Activated T-helper 1 cell treated with anti-CD3 and anti-CD28 coated beads, Interleukin-12 subunit alpha, Interleukin-12 subunit beta, Interleukin-2, Interleukin-4 antibody, amounts not matched to agents 30 ng/mL and 10 ng/mL and 1 ng/mL, durations not matched to agents 14 hours and 24 hours and 36 hours (primary cell): ENCODE measurements at regions not wholly inside any gene's neighbourhood (a gene's known extent, or its start where the extent isn't known, plus 50 kb on each side); places are given as distances from the start of the nearest gene placed in this dataset.

Experiments
- DNase-seq: peaks from one replicate; pipeline ENCODE4 v3.0.0; 2021; ENCODE audit warnings: low spot score
- H3K27ac Mint-ChIP-seq: one replicate; pipeline ENCODE4 v1.8.0; 2021; ENCODE audit warnings: mild to moderate bottlenecking, mixed read lengths
- H3K27me3 Mint-ChIP-seq: one replicate; pipeline ENCODE4 v1.8.0; 2022; ENCODE audit warnings: mild to moderate bottlenecking, moderate library complexity, mixed read lengths; ENCODE audit not compliant: insufficient read depth
- H3K36me3 Mint-ChIP-seq: one replicate; pipeline ENCODE4 v1.8.0; 2021; ENCODE audit warnings: low read depth, mixed read lengths
- H3K4me1 Mint-ChIP-seq: one replicate; pipeline ENCODE4 v1.8.0; 2021; ENCODE audit warnings: low read depth, mixed read lengths
- H3K4me3 Mint-ChIP-seq: one replicate; pipeline ENCODE4 v1.8.0; 2021; ENCODE audit warnings: mild to moderate bottlenecking, moderate library complexity, mixed read lengths
- H3K9me3 Mint-ChIP-seq: one replicate; pipeline ENCODE4 v1.8.0; 2021; ENCODE audit warnings: mixed read lengths
- intact Hi-C: fragments of 100-400 bp; cut with micrococcal nuclease; formaldehyde crosslinking; loops from one replicate; pipeline ENCODE4 v1.15.1; 2024

DNA sequence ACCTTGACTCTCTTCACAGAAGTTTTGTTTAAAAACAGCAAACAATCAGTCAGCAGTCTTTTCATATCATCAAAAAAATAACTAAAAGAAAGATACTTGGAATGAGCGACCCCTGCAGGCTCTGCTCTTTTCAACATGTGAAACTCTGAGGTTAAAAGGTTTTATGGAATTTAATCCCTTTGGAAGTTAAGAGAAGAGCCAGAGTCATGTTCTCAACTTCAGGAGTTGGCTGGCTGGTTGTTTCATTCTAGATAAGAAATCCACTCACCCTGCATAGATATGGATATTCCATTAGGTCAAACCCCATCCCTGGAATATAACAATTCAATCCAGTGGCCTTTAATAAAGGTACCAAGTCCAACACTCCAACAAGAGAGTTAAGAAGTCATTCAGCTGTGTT lies 115.6 kb upstream of the RMDN2 start:
- no peak for DNase-seq
- H3K27ac Mint-ChIP-seq: no peak overlapping the region
- no peaks in the 10 kb centered on the region for H3K36me3 Mint-ChIP-seq
- H3K4me1 Mint-ChIP-seq: no peaks in the 10 kb centered on the region
- H3K4me3 Mint-ChIP-seq: no peak overlapping the region
- H3K9me3 Mint-ChIP-seq: peaks cover 14% of the 10 kb centered on the region
- intact Hi-C loops: no loop called here
- peaks cover 8% of the 10 kb centered on the region for H3K27me3 Mint-ChIP-seq

DNA sequence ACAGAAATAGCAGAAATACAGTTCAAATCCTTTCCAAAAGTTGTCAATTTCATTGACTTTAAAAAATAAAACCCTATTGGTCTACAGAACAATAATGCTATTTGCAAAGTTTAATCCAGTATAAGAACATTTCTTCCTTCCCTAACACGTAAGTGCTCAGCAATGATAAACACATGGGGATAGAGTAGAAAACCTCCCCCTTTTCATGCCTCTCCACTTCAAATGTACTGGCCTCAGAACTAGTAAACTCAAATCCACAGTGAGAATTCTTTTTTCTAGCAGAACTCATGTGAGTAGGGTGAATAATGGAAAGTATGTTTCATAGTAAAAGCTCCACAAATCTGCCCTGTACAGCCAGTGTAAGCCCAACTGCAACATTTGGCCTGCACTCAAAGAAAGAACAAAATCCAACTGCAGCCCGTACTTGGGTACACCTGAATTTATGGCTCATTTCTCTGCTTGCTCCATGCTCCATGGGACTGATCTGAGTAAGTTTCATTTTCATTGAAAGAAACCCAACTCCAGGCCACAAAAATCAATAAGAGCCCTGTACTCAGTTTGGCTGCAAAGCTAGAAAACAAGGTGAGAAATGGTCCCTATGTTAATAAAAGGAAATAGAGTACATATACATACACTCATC lies 115.0 kb upstream of the RMDN2 start:
- no peaks in the 10 kb centered on the region for H3K4me1 Mint-ChIP-seq

GRCh38 chr2:37812414-37812813 lies 112.7 kb upstream of the RMDN2 start:
- no peaks in the 10 kb centered on the region for H3K36me3 Mint-ChIP-seq
- H3K27ac Mint-ChIP-seq: no peak overlapping the region
- no peak overlapping the region for H3K4me3 Mint-ChIP-seq
- no peak for DNase-seq
- peaks cover 2% of the 10 kb centered on the region for H3K9me3 Mint-ChIP-seq
- intact Hi-C loops: no loop called here
- peaks cover under 1% of the 10 kb centered on the region for H3K27me3 Mint-ChIP-seq
- no peaks in the 10 kb centered on the region for H3K4me1 Mint-ChIP-seq

More for the DNA sequence above, 115.0 kb upstream of the RMDN2 start:
- Mint-ChIP-seq H3K9me3 (peaks cover 11% of the 10 kb centered on the region), H3K27ac (no peak overlapping the region), H3K4me3 (no peak overlapping the region), H3K27me3 (peaks cover 8% of the 10 kb centered on the region), H3K36me3 (no peaks in the 10 kb centered on the region)
- intact Hi-C loops: no loop called here
- DNase-seq: no peak

DNA sequence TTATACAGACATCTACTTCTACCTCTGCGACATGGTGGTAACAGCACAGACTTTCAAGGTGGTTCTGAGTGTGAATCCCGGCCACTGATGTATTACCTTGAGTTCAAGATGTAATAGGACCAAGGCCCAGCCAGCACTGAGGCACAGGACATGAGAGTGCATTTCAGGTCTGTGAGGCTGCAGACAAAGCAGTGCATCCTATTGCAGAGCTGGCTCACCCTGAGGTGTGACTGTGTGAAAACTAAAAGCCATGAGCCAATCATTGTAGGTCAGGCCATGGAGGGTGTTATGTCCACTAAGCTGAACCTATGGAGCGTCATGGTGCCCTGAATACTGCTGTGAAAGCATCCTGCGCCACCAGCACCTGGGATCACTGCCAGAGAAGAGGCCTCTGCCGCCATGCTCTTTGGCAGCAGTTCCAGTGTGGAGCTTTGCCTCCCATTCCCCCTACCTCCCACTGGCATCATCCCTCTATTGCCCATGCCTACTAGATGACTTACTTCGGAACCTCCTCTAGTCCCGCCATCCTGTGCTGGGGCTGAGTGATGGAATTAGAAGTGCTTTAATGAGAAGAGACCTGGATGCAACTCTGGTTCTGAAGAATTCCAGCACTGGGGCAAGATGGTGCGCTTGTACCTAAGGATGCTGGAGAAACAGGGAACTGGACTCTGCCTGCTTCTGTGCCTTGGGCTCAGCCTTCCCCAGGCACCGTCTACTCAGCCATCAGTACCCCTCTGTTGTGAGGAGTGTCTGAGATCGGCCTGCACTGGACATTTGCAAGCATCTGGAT lies 112.0 kb upstream of the RMDN2 start:
- Mint-ChIP-seq H3K36me3 (no peaks in the 10 kb centered on the region), H3K27me3 (no peaks in the 10 kb centered on the region), H3K27ac (no peak overlapping the region), H3K4me1 (no peaks in the 10 kb centered on the region), H3K4me3 (no peak overlapping the region), H3K9me3 (no peaks in the 10 kb centered on the region)
- no peak for DNase-seq
- intact Hi-C loops: no loop called here

DNA sequence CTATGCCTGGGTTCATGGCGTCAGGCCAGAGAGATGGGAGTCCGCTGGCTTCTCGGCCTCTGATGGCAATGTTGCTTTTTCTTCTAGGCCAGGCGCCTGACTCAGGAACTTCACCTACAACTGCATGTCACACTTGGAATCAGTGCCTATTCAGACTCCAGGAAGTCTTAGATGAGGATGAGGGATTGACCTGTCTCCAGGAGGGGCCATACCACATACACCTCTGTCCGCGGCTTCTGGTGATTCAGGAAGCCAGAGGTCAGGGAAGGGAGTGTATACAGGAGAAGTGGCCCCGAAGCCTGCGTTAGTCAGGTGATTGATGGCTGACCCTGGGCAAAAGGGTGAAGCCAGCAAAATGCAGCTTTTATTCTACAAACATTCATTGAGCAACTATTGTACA lies 109.1 kb upstream of the RMDN2 start:
- Mint-ChIP-seq H3K27ac (no peak overlapping the region), H3K27me3 (no peaks in the 10 kb centered on the region), H3K4me3 (no peak overlapping the region), H3K4me1 (no peaks in the 10 kb centered on the region), H3K36me3 (no peaks in the 10 kb centered on the region), H3K9me3 (peaks cover 9% of the 10 kb centered on the region)
- intact Hi-C loops: no loop called here
- DNase-seq: no peak

- DNase-seq: no peak
- Mint-ChIP-seq H3K9me3 (peaks cover 9% of the 10 kb centered on the region), H3K27me3 (no peaks in the 10 kb centered on the region), H3K4me1 (no peaks in the 10 kb centered on the region), H3K4me3 (no peak overlapping the region), H3K27ac (no peak overlapping the region), H3K36me3 (no peaks in the 10 kb centered on the region)
- intact Hi-C loops: no loop called here
These were observed 108.4 kb upstream of the RMDN2 start for GRCh38 chr2:37816686-37817085.

DNA sequence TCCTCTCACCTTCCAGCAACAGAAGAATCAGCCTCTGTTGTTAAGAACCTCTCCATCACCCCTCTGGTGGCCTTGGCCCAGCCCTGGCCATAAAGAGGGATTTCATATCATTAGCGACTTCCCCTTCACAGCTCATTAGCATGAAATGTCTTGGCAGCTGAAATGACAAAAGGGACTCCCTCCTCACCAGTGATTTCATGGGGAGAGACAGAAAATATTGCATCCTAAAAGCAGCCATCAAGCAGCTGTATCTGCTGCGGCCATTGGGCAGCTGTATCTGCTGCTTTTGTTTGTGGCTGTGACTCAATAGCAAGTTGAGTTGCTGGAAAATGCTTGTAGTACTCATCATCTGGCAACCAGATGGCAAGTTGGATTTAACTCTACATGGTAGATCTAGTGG lies 105.9 kb upstream of the RMDN2 start:
- H3K27me3 Mint-ChIP-seq: no peaks in the 10 kb centered on the region
- intact Hi-C loops: no loop called here
- no peaks in the 10 kb centered on the region for H3K36me3 Mint-ChIP-seq
- H3K9me3 Mint-ChIP-seq: peaks cover 9% of the 10 kb centered on the region
- no peak overlapping the region for H3K27ac Mint-ChIP-seq
- H3K4me3 Mint-ChIP-seq: no peak overlapping the region
- H3K4me1 Mint-ChIP-seq: peaks cover 9% of the 10 kb centered on the region
- DNase-seq: no peak

DNA sequence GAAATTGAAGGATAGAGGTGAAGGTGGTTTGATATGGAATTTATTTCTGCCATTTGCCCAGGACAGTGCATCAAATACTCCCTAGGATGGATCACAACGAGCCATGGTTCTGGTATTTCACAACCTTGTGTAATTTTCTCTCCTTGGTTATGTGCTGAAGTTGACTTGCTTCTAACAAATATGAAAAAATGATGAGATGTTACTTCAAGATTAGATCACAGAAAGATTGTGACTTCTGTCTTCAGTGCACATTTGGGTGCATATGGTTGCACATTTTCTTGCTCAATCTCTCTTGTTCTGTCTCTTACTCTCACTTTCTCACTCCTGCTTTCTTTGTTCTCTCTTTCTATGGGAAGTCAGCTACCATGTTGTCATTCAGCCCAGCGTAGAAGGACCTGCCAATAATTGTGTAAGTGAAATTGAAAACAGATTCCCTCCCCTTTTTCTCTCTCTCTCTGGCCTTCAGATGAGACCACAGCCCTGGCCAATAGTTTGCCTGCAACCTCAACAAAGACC lies 104.6 kb upstream of the RMDN2 start:
- H3K27me3 Mint-ChIP-seq: no peaks in the 10 kb centered on the region
- H3K9me3 Mint-ChIP-seq: peaks cover 9% of the 10 kb centered on the region
- intact Hi-C loops: no loop called here
- H3K4me1 Mint-ChIP-seq: peaks cover 9% of the 10 kb centered on the region
- H3K27ac Mint-ChIP-seq: no peak overlapping the region
- H3K36me3 Mint-ChIP-seq: no peaks in the 10 kb centered on the region
- H3K4me3 Mint-ChIP-seq: no peak overlapping the region
- DNase-seq: no peak

- intact Hi-C loops: no loop called here
- Mint-ChIP-seq H3K9me3 (peaks cover 4% of the 10 kb centered on the region), H3K27me3 (no peaks in the 10 kb centered on the region), H3K36me3 (no peaks in the 10 kb centered on the region), H3K4me1 (peaks cover 9% of the 10 kb centered on the region), H3K27ac (no peak overlapping the region), H3K4me3 (no peak overlapping the region)
- no peak for DNase-seq
These were observed 99.5 kb upstream of the RMDN2 start for GRCh38 chr2:37825586-37825985.

GRCh38 chr2:37826611-37827010 lies 98.5 kb upstream of the RMDN2 start:
- Mint-ChIP-seq H3K4me3 (no peak overlapping the region), H3K4me1 (peaks cover 9% of the 10 kb centered on the region), H3K36me3 (no peaks in the 10 kb centered on the region), H3K27me3 (no peaks in the 10 kb centered on the region), H3K9me3 (no peaks in the 10 kb centered on the region), H3K27ac (no peak overlapping the region)
- no peak for DNase-seq
- intact Hi-C loops: no loop called here

DNA sequence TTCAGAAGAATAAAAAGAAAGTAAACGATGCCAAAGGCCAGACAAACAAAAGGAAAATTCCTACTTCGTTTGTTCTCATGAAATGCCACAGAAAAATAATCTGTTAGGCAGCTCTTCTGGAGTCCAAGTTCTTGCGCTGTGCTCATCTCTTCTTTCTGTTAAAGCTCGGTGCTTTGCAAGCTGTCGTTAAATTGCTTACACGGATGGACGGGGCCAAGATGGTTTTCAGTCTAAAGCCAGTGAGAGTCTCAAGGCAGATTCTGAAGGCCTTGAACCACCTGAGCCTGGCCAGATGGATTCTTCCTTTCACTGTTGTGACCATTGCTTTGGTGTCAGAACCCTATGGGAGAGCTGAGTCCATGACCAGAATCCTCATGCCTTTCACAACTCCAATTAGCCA lies 97.6 kb upstream of the RMDN2 start:
- DNase-seq: no peak
- H3K4me1 Mint-ChIP-seq: peaks cover 8% of the 10 kb centered on the region
- intact Hi-C loops: no loop called here
- H3K9me3 Mint-ChIP-seq: no peaks in the 10 kb centered on the region
- no peak overlapping the region for H3K27ac Mint-ChIP-seq
- no peaks in the 10 kb centered on the region for H3K27me3 Mint-ChIP-seq
- H3K36me3 Mint-ChIP-seq: no peaks in the 10 kb centered on the region
- no peak overlapping the region for H3K4me3 Mint-ChIP-seq

GRCh38 chr2:37827911-37828511 lies 97.1 kb upstream of the RMDN2 start:
- Mint-ChIP-seq H3K36me3 (no peaks in the 10 kb centered on the region), H3K4me1 (peaks cover 8% of the 10 kb centered on the region)

GRCh38 chr2:37829202-37829601 lies 95.9 kb upstream of the RMDN2 start:
- Mint-ChIP-seq H3K27me3 (no peaks in the 10 kb centered on the region), H3K36me3 (no peaks in the 10 kb centered on the region), H3K9me3 (no peaks in the 10 kb centered on the region), H3K27ac (no peak overlapping the region), H3K4me1 (peaks cover 14% of the 10 kb centered on the region), H3K4me3 (no peak overlapping the region)
- intact Hi-C loops: no loop called here
- DNase-seq: no peak

More at GRCh38 chr2:37827911-37828511, 97.1 kb upstream of the RMDN2 start:
- intact Hi-C loops: no loop called here
- H3K9me3 Mint-ChIP-seq: no peaks in the 10 kb centered on the region
- H3K27ac Mint-ChIP-seq: no peak overlapping the region
- no peak for DNase-seq
- H3K4me3 Mint-ChIP-seq: no peak overlapping the region
- no peaks in the 10 kb centered on the region for H3K27me3 Mint-ChIP-seq
